Esophagus (tissue), 2 donors: ENCODE measurements at regions not wholly inside any gene's neighbourhood (a gene's known extent, or its start where the extent isn't known, plus 50 kb on each side); places are given as distances from the start of the nearest gene placed in this dataset.
A peak's percentile ranks its signal among the peaks of the same experiment; 100 is the strongest.

Source experiments
- H3K27ac ChIP-seq, 2 donors: one replicate each; pipeline ENCODE4 v1.5.1; 2013; ENCODE audit warnings: low read depth in 2 of 2, mild to moderate bottlenecking in 2 of 2, inconsistent platforms in 1 of 2, low read length in 1 of 2, moderate library complexity in 1 of 2
- H3K27me3 ChIP-seq, 2 donors: one replicate each; pipeline ENCODE4 v1.6.1; 2013; ENCODE audit warnings: low read length in 2 of 2, control low read depth in 1 of 2, mild to moderate bottlenecking in 1 of 2; ENCODE audit not compliant: insufficient read depth in 2 of 2, control insufficient read depth in 1 of 2
- H3K36me3 ChIP-seq, 2 donors: one replicate each; pipeline ENCODE4 v1.6.1; 2013; ENCODE audit warnings: low read length in 1 of 2; ENCODE audit not compliant: control insufficient read depth in 2 of 2, insufficient read depth in 2 of 2
- H3K4me1 ChIP-seq, 2 donors: one replicate each; pipeline ENCODE4 v1.6.1; 2013; ENCODE audit warnings: low read length in 1 of 2; ENCODE audit not compliant: control insufficient read depth in 2 of 2, insufficient read depth in 2 of 2
- H3K4me3 ChIP-seq, 2 donors: one replicate each; pipeline ENCODE4 v1.5.1; 2013; ENCODE audit warnings: low read length in 2 of 2, mild to moderate bottlenecking in 2 of 2, low read depth in 1 of 2, moderate library complexity in 1 of 2
- H3K9me3 ChIP-seq, 2 donors: one replicate each; pipeline ENCODE4 v1.6.1; 2013; ENCODE audit warnings: mild to moderate bottlenecking in 2 of 2, low read depth in 1 of 2, low read length in 1 of 2, moderate library complexity in 1 of 2; ENCODE audit not compliant: control insufficient read depth in 2 of 2, insufficient read depth in 1 of 2
- WGBS, 2 donors: extraction: QIAGEN DNeasy Blood & Tissue Kit; methylation state at CpG; one replicate each; pipeline ENCODE4 v1.1.7; 2013; 5-methylcytosine and 5-hydroxymethylcytosine counted together
- donor health status: healthy with polysubstance abuse.
- donor health status: Bipolar disorder and iron deficiency.

- Histone ChIP-seq H3K27me3 (no peaks in the 10 kb centered on the region), H3K4me1 (no peaks in the 10 kb centered on the region), H3K9me3 (peaks cover 0 to 6% of the 10 kb centered on the region in 2 donors), H3K4me3 (no peak overlapping the region), H3K27ac (no peak overlapping the region), H3K36me3 (no peaks in the 10 kb centered on the region)
Observed at GRCh38 chr12:23433121-23433520, 516.3 kb downstream of the SOX5 start.

GRCh38 chr12:23434154-23434553 lies 515.3 kb downstream of the SOX5 start:
- Histone ChIP-seq H3K9me3 (peaks cover 0 to 4% of the 10 kb centered on the region in 2 donors), H3K36me3 (no peaks in the 10 kb centered on the region), H3K4me1 (no peaks in the 10 kb centered on the region), H3K27me3 (no peaks in the 10 kb centered on the region), H3K27ac (no peak overlapping the region), H3K4me3 (no peak overlapping the region)
- 80 to 86% methylated on average over 2 of the region's 2 CpGs for WGBS, 2 donors

GRCh38 chr12:23446746-23447145 lies 502.7 kb downstream of the SOX5 start:
- 28 to 49% methylated on average over 3 of the region's 3 CpGs for WGBS, 2 donors
- Histone ChIP-seq H3K9me3 (no peaks in the 10 kb centered on the region), H3K4me1 (no peaks in the 10 kb centered on the region), H3K27ac (no peak overlapping the region), H3K4me3 (no peak overlapping the region), H3K36me3 (no peaks in the 10 kb centered on the region), H3K27me3 (no peaks in the 10 kb centered on the region)

- H3K4me3 ChIP-seq = no peak overlapping the region
- 87 to 95% methylated on average over 1 of the region's 1 CpG for WGBS, 2 donors
- H3K27ac ChIP-seq = no peak overlapping the region
- no peaks in the 10 kb centered on the region for H3K4me1 ChIP-seq
- no peaks in the 10 kb centered on the region for H3K36me3 ChIP-seq
- peaks cover 0 to 3% of the 10 kb centered on the region in 2 donors for H3K9me3 ChIP-seq
- H3K27me3 ChIP-seq = no peaks in the 10 kb centered on the region
Observed at GRCh38 chr12:23450810-23451209, 498.7 kb downstream of the SOX5 start.

GRCh38 chr12:23455283-23455682 lies 494.2 kb downstream of the SOX5 start:
- Histone ChIP-seq H3K36me3 (no peaks in the 10 kb centered on the region), H3K4me3 (no peak overlapping the region), H3K4me1 (no peaks in the 10 kb centered on the region), H3K27me3 (no peaks in the 10 kb centered on the region), H3K27ac (no peak overlapping the region), H3K9me3 (peaks cover 0 to 3% of the 10 kb centered on the region in 2 donors)
- WGBS, 2 donors = 71 to 80% methylated on average over 2 of the region's 2 CpGs

GRCh38 chr12:23458640-23459039 lies 490.8 kb downstream of the SOX5 start:
- Histone ChIP-seq H3K27me3 (no peaks in the 10 kb centered on the region), H3K4me1 (no peaks in the 10 kb centered on the region), H3K27ac (no peak overlapping the region), H3K36me3 (no peaks in the 10 kb centered on the region), H3K4me3 (no peak overlapping the region), H3K9me3 (no peaks in the 10 kb centered on the region)
- WGBS, 2 donors = 87% methylated on average over 2 of the region's 2 CpGs

- Histone ChIP-seq H3K4me1 (no peaks in the 10 kb centered on the region), H3K4me3 (no peak overlapping the region), H3K9me3 (peaks cover 0 to 5% of the 10 kb centered on the region in 2 donors), H3K27me3 (no peaks in the 10 kb centered on the region), H3K36me3 (no peaks in the 10 kb centered on the region), H3K27ac (no peak overlapping the region)
- WGBS, 2 donors = 55 to 56% methylated on average over 3 of the region's 3 CpGs
Observed at GRCh38 chr12:23462546-23462945, 486.9 kb downstream of the SOX5 start.

GRCh38 chr12:23463172-23463571 lies 486.3 kb downstream of the SOX5 start:
- WGBS, 2 donors = 88 to 91% methylated on average over 1 of the region's 1 CpG
- Histone ChIP-seq H3K4me1 (no peaks in the 10 kb centered on the region), H3K27me3 (no peaks in the 10 kb centered on the region)

GRCh38 chr12:23464241-23464812 lies 485.1 kb downstream of the SOX5 start:
- Histone ChIP-seq H3K4me3 (no peak overlapping the region), H3K27ac (no peak overlapping the region), H3K4me1 (no peaks in the 10 kb centered on the region), H3K9me3 (peaks cover 0 to 5% of the 10 kb centered on the region in 2 donors), H3K27me3 (no peaks in the 10 kb centered on the region), H3K36me3 (no peaks in the 10 kb centered on the region)
- WGBS, 2 donors = 81 to 84% methylated on average over 4 of the region's 4 CpGs

More at GRCh38 chr12:23463172-23463571, 486.3 kb downstream of the SOX5 start:
- peaks cover 0 to 5% of the 10 kb centered on the region in 2 donors for H3K9me3 ChIP-seq
- no peak overlapping the region for H3K27ac ChIP-seq
- no peak overlapping the region for H3K4me3 ChIP-seq
- no peaks in the 10 kb centered on the region for H3K36me3 ChIP-seq

GRCh38 chr12:23472329-23472971 lies 477.0 kb downstream of the SOX5 start:
- H3K4me1 ChIP-seq = peaks cover 0 to 4% of the 10 kb centered on the region in 2 donors
- no peaks in the 10 kb centered on the region for H3K36me3 ChIP-seq
- 58 to 67% methylated on average over 5 of the region's 5 CpGs for WGBS, 2 donors
- H3K27me3 ChIP-seq = no peaks in the 10 kb centered on the region
- no peak overlapping the region for H3K4me3 ChIP-seq
- H3K27ac ChIP-seq = peak overlapping the region in 1 of 2 donors; percentile 40
- peaks cover 0 to 7% of the 10 kb centered on the region in 2 donors for H3K9me3 ChIP-seq
